Hepatic stellate cell (primary cell): ENCODE measurements at regions not wholly inside any gene's neighbourhood (a gene's known extent, or its start where the extent isn't known, plus 50 kb on each side); places are given as distances from the start of the nearest gene placed in this dataset.
"Not testable (repeated sequence)": the region's sequence is repeated elsewhere in the genome, so short reads cannot be mapped to it uniquely, and the experiment has no call there.

Source experiments
- DNase-seq: peaks from one replicate; pipeline ENCODE4 v3.0.0; 2011; ENCODE audit warnings: low spot score

DNA sequence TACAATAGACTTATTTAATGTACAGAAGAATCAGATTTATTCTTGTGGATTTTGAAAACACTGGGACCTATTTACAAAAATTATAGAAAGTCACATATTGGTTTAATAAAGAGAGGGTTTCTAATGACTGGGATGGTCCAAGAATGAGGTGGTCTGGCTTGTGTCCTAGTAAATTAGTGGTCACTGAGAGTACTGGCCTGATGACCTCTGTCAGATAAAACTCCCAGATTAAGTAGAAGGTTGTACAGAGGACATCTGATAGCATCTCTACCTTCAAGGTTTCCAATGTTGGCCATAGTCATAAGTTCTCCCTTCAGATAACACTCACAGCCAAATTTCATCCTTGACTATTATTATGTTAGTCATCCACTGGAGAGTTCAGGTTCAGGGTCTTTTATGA, 692.9 kb downstream of the MTRR start:
- DNase-seq = no peak

DNA sequence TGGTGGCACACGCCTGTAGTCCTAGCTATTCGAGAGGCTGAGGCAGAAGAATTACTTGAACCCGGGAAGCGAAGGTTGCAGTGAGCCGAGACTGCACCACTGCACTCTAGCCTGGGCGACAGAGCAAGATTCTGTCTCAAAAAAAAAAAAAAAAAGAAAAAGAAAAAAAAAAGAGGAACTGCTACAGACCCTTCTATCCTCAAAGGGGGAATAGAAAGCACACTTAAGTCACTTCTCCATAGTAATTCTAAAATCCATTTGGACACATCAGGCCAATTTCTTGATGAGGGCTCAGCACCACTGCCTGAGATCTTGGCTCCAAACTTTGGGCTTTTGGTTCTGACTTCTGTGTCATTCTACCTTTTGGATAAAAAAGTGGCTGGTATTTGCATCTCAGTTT, 694.6 kb downstream of the MTRR start:
- DNase-seq = not testable (repeated sequence)

DNA sequence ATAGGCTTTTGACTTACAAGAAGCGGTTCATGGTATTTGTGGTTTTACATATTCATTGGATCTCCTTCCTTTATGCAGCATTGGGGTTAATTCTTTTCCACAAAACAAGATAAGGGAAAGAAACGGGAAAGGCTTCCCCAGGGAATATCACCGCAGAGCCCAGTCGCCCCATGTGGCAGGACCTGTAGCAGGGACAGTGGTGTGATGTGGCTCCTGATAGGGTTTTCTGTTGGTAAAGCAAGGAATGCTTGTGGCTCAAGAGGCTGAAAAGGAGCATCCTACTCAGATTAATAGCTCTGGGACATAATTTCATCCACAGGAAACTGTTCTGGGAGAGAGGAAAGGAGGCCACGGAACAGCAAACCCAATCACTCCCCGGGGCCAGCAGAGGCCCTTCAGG, 699.9 kb downstream of the MTRR start:
- no peak for DNase-seq

DNA sequence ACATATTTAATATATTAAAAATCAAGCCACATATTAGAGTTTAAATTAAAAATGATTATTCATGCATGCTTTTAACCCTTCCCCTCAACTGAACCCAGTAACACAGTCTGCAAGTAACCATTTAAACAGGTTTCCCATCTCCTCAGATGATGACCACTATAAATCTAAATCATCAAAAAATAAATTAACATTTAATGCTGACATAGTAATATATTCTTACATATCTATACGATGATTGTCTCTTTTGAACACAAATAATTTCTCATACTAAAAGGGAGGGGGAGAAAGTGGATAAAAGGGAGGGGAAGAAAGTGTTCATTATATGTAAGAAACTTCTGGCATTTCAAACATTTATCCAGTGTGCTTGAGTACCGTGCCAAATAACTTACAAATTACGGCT, 701.6 kb downstream of the MTRR start:
- no peak for DNase-seq

DNA sequence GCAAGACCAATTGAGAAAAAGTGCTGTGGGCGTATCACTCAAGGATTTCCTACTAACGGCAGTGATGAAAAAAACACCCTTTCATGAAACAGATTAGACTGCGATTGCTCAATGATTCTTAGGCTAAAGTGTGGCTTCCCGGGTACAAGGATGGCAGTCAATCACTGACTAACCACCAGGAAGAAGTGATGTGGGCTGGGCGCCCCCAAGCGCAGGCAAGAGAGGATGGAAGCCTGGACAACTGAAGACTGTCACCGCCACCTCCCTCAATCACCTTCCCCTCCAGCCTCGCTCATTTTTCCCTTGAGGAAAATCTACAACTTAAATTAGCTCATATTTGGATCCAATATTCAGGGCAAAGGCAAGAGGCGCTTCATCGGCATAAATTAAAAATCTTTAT, 707.2 kb downstream of the MTRR start:
- DNase-seq = no peak

DNA sequence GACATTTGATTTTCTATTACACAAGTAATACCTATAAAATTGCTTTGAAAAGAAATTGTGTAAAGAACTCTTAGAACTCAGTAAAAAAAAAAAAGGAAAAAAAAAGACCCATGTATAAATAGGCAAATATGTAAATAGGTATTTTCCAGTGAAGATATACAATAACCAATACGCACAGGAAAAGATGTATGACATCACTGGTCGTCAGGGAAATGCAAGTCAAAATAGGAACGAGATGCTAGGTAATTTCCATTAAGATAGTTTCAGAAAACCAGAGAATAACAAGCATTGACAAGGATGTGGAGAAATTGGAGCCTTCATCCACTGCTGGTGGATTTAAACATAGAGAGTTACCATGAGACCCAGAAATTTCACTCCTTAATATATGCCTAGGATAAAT, 708.8 kb downstream of the MTRR start:
- no peak for DNase-seq

DNA sequence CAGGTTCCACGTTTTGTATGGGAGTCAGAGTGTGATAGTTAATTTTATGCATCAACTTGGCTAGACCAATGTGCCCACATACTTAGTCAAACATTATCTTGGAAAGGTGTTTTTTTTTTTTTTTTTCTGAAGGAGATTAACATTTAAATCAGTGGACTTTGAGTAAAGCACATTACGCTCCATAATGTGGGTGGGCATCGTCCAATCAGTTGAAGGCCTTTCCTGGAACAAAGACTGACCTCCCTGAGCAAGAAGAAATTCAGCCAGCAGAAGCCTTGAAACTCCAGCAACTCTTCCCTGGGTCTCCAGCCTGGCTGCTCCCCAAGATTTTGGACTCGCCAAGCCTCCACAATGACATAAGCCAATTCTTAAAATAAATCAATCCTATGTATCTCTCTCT, 711.4 kb downstream of the MTRR start:
- DNase-seq = no peak

DNA sequence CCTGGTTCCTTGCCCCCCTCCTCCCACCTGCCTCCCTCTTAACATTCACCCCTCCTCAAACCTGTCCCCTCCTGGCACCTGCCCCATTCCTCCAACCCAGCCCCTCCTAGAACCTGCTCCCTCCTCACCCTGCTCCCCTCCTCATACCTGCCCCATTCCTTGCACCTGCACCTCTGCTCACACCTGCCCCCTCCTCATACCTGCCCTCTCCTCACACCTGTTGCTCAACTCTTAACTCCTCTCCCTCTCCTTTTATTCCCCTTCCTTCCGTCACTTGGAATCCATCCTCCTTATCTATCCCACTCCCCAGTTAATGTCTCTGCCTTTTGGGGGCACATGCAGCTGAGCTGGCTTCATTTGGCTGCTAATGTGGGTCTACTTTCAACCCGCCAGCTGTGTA, 712.1 kb downstream of the MTRR start:
- no peak for DNase-seq

DNA sequence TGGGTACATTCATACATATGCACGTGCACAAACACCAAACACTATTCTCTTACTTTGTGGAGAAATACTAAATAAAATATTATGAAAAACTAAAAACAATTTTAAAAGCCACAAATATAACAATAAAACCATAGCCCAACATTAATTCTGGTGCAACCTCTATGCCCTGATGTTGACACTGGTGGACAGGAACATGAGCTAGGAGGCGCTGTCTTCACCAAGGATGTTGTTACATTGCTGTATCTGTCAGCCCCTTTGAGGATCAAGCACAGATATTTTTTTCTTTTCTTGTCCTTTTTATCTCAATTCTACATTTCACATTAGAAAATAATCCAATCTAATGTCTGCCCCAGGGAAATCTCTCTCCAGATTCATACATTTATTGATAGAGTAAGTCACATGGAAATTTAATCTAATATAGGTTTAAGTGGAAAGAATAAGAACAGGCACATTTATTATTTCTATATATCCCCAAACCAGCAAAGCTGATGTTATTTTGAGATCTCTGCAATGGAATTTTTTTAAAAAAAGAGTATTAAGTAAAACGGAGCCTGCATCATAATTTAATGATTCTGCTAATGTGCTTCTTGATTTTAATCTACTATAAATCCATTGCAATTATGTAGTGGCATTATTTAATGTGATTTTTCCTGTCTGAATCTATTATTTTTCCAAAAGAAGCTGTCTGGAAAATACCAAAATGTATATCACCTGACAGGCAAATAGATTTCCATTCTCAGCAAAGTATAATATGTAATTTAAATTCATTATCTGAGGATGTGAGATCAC, 716.5 kb downstream of the MTRR start:
- no peak for DNase-seq

DNA sequence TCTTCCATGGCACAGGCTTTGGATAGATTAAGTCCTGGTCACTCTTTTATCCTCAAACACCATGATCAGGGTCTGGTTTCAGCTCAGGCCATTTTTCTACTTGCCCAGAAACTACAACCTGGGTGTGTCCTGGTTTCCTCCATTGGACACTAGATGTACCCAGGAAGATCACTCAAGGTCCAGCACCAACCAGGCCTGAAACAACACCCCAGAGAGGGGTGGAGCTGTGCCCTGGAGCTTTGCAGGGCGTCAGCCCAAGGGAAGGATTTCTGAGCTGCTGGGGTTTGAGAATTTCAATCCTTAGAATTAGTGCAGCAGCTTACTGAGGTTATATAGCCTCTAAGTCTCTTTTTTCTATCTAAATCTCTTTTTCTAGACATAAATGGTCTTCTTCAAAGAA, 722.0 kb downstream of the MTRR start:
- DNase-seq = no peak

DNA sequence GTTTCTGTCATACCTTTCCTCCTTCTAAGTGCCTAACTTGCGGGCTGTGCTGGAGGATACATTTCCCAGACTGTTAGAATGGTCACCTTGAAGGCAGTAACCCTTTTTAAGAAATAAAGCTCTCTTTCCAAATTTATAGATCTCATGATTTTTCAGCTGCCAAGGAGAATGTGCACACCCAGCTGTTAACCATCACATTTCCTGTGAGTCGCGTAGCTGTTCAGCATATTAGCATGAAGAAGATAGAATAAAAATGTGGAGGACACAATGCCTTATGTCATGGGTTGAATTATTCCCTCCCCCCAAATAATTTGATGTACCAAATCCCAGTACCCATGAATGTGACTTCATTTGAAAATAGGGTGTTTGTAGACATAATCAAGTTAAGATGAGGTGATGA, 729.4 kb downstream of the MTRR start:
- DNase-seq = no peak

DNA sequence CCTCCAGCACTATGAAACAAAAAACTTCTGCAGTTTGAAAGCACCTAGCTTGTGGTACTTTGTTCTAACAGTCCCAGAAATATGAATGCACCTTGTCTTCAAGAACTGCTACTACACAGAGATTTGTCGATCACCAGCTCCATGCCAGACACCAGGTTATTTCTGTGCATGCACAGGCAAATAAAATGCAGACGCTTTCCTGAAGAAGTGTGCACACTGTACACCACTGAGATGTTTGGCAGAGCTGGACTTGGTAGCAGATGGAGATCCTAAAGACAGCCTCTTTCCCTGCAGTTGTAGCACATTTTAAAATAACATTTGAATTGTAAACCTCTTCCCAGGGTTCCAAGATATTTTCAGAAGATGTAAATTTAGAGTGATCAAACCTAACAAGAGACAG, 730.0 kb downstream of the MTRR start:
- no peak for DNase-seq

DNA sequence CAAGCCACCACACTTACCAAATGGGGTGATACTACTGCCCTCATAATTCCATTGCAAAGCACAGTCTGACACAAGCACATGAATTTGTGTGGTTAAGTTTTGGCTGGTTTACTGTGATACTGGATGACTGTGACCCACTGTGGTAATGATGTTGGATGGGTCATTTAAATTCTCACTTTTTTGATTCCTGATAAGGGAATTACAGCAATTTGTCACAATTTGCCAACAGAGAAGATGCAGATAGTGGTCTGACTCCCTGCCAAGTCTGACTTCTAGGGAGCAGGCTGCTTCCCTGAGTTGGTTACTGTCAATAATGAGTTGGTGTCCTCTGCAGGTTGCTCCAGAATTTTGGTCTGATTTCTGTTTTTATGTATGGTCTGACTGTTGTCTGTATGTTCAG, 731.9 kb downstream of the MTRR start:
- DNase-seq = no peak

DNA sequence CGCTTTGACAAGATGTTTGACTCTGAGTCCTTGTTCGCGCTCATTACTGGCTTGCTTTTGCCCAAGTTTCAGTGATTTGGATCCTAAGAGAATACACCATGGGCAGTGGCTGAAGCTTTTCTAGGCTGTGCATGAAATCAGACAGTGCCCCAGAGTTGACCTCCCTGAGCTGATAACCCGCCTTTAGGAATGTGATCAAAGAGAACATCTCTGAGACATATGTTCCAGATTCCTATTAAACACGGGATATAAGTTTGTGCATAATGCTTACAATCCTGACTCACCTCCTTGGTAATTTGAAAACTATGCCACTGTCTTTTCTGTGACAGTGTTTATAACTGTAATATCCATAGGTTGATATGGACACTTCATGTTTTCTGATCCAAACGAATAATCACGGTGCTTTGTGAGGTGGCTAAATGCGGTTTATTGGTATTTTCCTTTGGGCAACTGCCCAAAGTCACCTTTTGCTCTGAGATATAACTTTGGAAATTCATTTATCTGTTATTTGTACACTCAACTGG, 732.9 kb downstream of the MTRR start:
- no peak for DNase-seq

DNA sequence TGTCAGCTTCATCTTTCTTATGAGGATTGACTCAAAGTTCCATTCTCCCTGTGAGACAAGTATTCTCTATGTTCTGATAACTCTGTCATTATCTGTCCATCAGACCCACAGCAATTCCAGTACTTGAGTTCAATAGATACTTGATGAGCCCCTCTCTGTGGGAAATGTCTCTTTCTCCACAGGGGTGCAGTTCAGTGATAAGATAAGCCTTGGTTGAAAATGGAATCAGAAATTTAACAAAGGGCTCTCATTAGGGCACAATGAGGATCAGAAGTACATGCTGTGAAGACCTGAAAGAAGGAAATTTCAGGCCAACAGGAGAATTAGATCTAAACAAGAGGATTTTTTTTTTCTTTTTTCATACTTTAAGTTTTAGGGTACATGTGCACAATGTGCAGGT, 737.3 kb downstream of the MTRR start:
- no peak for DNase-seq

DNA sequence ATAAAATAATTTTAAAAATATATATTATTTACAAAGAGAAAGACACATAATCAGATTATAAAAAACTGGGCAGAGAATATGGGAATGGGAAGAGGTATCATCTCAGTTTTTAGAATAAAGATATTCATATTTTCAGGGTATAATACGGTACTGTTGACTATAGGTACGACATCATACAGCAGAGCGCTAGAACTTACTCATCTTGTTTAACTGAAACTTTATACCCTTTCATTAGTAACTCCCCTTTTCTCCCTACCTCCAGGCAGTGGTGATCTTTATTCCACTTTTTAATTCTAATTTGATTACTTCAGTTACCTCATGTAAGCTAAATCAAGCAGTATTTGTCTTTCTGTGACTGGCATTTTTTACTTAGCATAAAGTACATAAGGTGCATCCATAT, 742.1 kb downstream of the MTRR start:
- DNase-seq = no peak

DNA sequence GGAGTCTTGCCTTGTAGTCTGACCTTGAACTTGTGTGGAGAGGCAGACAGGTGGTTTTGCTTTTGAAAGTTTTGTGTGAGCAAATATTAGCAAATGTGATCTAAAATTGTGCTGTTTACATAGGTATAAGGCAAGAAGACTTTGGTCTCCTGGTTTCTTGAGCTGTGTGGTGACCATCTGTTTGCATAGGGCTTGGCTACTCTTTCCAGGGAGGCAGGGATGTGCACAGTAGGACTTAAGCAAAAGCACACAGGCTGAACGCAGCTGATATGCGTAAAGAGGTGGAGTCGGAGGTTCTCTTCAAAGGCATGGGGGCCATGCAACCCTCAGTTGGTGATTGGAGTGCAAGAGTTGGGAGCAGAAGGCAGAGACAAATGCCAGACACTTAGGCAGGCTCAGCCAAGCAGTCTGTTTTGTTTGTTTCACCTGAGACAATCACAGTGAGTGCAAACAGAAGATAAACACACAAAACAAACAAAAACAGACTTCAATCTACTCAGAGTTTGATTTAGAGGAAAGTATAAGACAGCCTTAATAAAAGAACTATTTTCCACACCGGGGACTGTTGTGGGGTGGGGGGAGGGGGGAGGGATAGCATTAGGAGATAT, 744.2 kb downstream of the MTRR start:
- DNase-seq = no peak

DNA sequence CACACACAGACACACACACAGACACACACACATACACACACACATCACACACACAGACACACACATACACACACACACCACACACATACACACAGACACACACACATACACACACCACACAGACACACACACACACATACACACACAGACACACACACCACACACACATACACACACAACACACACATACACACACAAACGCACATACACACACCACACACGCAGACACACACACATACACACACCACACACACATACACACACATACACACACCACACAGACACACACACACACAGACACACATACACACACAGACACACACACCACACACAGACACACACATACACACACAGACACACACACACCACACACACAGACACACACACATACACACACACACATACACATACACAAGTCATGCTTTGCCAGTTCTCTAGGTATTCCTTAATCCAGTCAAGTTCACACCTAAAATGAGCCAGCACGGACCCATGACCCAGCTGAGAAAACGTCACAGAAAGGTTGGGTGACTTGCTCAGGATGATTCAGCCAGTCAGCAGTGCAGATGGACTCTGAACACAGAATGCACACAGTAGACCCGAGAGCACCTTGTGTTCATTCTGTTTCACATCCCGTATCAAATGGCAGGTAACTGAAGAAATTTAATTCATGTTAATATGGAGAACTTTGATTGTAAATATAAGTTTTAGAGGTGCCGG, 746.4 kb downstream of the MTRR start:
- DNase-seq = no peak

DNA sequence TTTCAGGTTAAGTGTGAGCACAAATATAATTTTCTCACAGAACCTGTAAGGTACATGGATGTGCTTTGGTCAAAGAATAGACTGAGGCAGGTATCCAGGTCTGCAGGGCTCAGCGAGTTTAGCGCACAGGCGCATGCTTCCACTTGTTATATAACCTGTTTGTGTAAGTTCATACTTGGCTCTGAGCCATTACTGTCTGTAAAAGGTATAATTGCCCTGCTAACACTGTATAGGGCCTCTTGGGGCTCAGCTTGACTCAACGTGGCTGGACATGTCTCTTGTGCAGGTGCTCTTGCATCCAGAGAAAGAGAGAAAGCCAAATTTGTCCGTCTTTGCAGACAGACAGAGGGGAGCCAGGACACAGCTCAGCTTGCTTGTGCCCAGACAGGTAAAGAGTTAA, 759.6 kb downstream of the MTRR start:
- DNase-seq = no peak

DNA sequence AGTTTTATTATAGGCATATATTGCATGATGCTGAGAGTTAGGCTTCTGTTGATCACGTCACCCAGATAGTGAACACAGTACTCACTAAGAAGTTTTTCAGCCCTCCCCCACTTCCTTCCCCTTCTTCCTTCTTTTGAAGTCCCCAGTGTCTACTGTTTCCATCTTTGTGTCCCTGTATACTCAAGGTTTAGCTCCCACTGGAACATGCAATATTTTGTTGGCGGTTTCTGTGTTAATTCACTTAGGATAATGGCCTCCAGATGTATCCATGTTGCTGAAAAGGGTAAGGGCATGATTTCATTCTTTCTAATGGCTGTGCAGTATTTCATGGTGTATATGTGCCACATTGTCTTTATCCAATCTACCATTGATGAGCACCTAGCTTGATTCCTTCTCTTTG, 764.3 kb downstream of the MTRR start:
- no peak for DNase-seq

DNA sequence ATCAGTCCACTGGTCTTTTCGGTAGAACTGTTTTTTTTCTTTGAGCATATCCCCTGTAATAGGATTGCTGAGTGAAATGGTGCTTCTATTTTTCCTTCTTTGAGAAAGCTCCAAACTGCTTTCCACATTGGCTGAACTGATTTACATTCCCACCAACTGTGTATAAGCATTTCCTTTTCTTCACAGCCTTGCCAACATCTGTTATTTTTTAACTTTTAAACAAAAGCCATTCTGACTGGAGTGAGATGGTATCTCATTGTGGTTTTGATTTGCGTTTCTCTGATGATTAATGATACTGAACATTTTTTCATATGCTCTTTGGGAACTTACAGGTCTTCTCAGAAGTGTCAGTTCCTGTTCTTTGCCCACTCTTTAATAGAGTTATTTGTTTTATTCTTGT, 764.7 kb downstream of the MTRR start:
- no peak for DNase-seq

DNA sequence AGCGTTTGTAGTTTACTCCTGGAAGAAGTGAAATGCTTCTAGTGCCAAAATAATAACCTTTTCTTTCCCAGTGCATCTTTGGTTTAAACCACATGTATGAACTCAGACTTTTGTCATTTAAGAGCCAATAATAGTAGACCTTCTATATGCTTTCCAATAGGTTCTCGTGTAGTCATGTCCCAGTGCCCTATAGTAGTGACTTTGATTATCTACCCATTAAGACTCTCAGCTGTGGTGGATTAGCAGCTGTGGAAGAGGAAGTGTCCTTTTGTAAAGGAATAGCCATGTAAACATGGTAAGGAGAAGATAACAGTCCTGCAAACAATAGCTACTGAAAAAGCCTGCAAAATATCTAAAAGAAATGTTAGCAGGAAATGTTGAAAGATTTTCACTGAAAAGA, 765.3 kb downstream of the MTRR start:
- DNase-seq = no peak

DNA sequence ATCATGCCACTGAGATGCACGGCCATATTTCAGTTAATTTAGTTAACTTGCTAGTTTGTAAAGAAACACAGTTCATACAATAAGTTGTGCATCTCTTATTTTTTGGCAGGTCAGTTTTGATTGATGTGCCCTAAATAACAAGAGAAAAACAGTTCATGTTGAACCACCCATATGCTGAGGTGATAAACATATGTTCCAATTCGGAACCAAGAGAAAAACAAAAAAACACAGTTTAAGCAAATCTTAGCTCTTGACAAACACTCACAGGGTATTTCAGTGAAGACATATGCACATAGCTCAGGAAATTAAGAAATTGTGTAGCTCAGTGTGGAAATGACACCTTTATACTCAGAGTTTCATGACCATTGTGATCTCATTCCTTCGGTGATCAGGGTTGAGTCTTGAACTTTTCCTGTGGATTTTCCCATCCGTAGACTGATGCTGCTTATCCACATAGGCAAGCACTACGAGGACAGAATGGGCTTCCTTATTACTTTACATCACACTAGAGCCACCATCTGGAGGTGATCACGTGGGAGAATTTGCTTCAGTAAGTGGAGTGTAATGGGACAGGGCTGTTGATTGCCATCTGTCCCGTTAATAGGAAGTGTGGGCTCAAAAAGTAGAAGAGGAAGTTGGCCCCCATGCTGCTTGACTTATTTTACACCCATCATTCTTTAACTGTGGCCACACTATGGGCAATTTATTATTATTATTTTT, 773.0 kb downstream of the MTRR start:
- no peak for DNase-seq
